ENCODE measurements at regions not wholly inside any gene's neighbourhood (a gene's known extent, or its start where the extent isn't known, plus 50 kb on each side); places are given as distances from the start of the nearest gene placed in this dataset.

GRCh38 chr2:234787114-234787513 lies 164.7 kb upstream of the SH3BP4 start:
- TF ChIP-seq EZH2 (IDR thresholded peaks at IDR 0.05; ENCODE audit: borderline replicate concordance, low read length) (no peak), CTCF (IDR thresholded peaks at IDR 0.05; ENCODE audit: low read length) (no peak)

Data from OCI-LY1 (cell line).